Uterus (tissue), 3 donors: ENCODE measurements at regions not wholly inside any gene's neighbourhood (a gene's known extent, or its start where the extent isn't known, plus 50 kb on each side); places are given as distances from the start of the nearest gene placed in this dataset.

Source experiments
- DNase-seq, 2 donors: peaks; one replicate each; pipeline ENCODE4 v3.0.0-alpha.2; 2019 to 2020
- H3K27ac ChIP-seq, 2 donors: fragments of 200-600 bp; sonication (generic); 1 replicate in 1 of 2; 2 replicates in 1 of 2; pipeline ENCODE4 v1.5.1; 2016 to 2018
- H3K27me3 ChIP-seq, 2 donors: fragments of 200-600 bp; sonication (generic); one replicate each; pipeline ENCODE4 v1.5.1; 2018 to 2019; ENCODE audit warnings: control low read depth in 1 of 2
- H3K36me3 ChIP-seq, 2 donors: fragments of 200-600 bp; sonication (generic); one replicate each; pipeline ENCODE4 v1.5.1; 2019; ENCODE audit warnings: control low read depth in 1 of 2
- H3K4me1 ChIP-seq, 2 donors: fragments of 200-600 bp; sonication (generic); one replicate each; pipeline ENCODE4 v1.5.1; 2018 to 2019; ENCODE audit warnings: control low read depth in 1 of 2
- H3K4me3 ChIP-seq, 2 donors: fragments of 200-600 bp; sonication (generic); 1 replicate in 1 of 2; 2 replicates in 1 of 2; pipeline ENCODE4 v1.5.1; 2018 to 2019; ENCODE audit warnings: mild to moderate bottlenecking in 1 of 2
- H3K9me3 ChIP-seq, 2 donors: fragments of 200-600 bp; sonication (generic); one replicate each; pipeline ENCODE4 v1.5.1; 2019; ENCODE audit warnings: control low read depth in 1 of 2
- CTCF ChIP-seq, 4 experiments: fragments of 200-600 bp in 2 of 4; fragments of 450-650 bp in 2 of 4; sonication (generic) in 2 of 4; IDR thresholded peaks; one replicate each; pipeline ENCODE4 v1.5.1; 2016 to 2019; ENCODE audit warnings: antibody characterized with exemption in 4 of 4, mild to moderate bottlenecking in 2 of 4, moderate library complexity in 1 of 4
- POLR2A ChIP-seq, 2 donors: fragments of 450-650 bp; IDR thresholded peaks; one replicate each; pipeline ENCODE4 v1.6.1; 2016; ENCODE audit warnings: antibody characterized with exemption in 2 of 2, mild to moderate bottlenecking in 1 of 2, moderate library complexity in 1 of 2
- intact Hi-C: fragments of 100-400 bp; cut with DNase I; formaldehyde crosslinking; loops from one replicate; pipeline ENCODE4 v1.15.1; 2023; ENCODE audit warnings: low total_unique reads
- donor health status: DM: yes; HTN: yes; CAD: no.

GRCh38 chr11:79852176-79852575 is 411.3 kb upstream of the TENM4 start:
- Histone ChIP-seq H3K4me1 (no peaks in the 10 kb centered on the region), H3K27ac (no peak overlapping the region), H3K36me3 (no peaks in the 10 kb centered on the region), H3K9me3 (no peaks in the 10 kb centered on the region), H3K4me3 (no peak overlapping the region), H3K27me3 (no peaks in the 10 kb centered on the region)
- TF ChIP-seq CTCF (IDR thresholded peaks at IDR 0.05), result no peak
- TF ChIP-seq POLR2A (IDR thresholded peaks at IDR 0.05), result no peak
- DNase-seq, result no peak
- intact Hi-C loops, result no loop called here

GRCh38 chr11:79845002-79845709 is 404.3 kb upstream of the TENM4 start:
- intact Hi-C loops, result no loop called here
- no peak for TF ChIP-seq POLR2A (IDR thresholded peaks at IDR 0.05)
- no peak for TF ChIP-seq CTCF (IDR thresholded peaks at IDR 0.05)
- no peaks in the 10 kb centered on the region for H3K27me3 ChIP-seq
- no peak overlapping the region for H3K27ac ChIP-seq
- H3K36me3 ChIP-seq, result no peaks in the 10 kb centered on the region
- DNase-seq, result no peak
- H3K4me1 ChIP-seq, result no peaks in the 10 kb centered on the region
- H3K4me3 ChIP-seq, result no peak overlapping the region
- no peaks in the 10 kb centered on the region for H3K9me3 ChIP-seq

GRCh38 chr11:79834015-79834414 is 393.2 kb upstream of the TENM4 start:
- intact Hi-C loops, result no loop called here
- no peak overlapping the region for H3K4me3 ChIP-seq
- DNase-seq, result no peak
- H3K4me1 ChIP-seq, result no peaks in the 10 kb centered on the region
- no peaks in the 10 kb centered on the region for H3K9me3 ChIP-seq
- H3K36me3 ChIP-seq, result no peaks in the 10 kb centered on the region
- H3K27ac ChIP-seq, result no peak overlapping the region
- TF ChIP-seq CTCF (IDR thresholded peaks at IDR 0.05) (no peak), POLR2A (IDR thresholded peaks at IDR 0.05) (no peak)
- peaks cover 0 to 4% of the 10 kb centered on the region in 2 donors for H3K27me3 ChIP-seq

- no peaks in the 10 kb centered on the region for H3K4me1 ChIP-seq
- H3K27me3 ChIP-seq, result no peaks in the 10 kb centered on the region
- no peak overlapping the region for H3K4me3 ChIP-seq
- H3K36me3 ChIP-seq, result no peaks in the 10 kb centered on the region
- DNase-seq, result no peak
- intact Hi-C loops, result no loop called here
- no peak for TF ChIP-seq POLR2A (IDR thresholded peaks at IDR 0.05)
- no peak for TF ChIP-seq CTCF (IDR thresholded peaks at IDR 0.05)
- H3K27ac ChIP-seq, result no peak overlapping the region
- no peaks in the 10 kb centered on the region for H3K9me3 ChIP-seq
Observed at GRCh38 chr11:79830446-79830845, 389.6 kb upstream of the TENM4 start.

- intact Hi-C loops, result no loop called here
- TF ChIP-seq CTCF (IDR thresholded peaks at IDR 0.05) (no peak), POLR2A (IDR thresholded peaks at IDR 0.05) (no peak)
- Histone ChIP-seq H3K27ac (no peak overlapping the region), H3K9me3 (no peaks in the 10 kb centered on the region), H3K4me3 (no peak overlapping the region), H3K4me1 (no peaks in the 10 kb centered on the region), H3K27me3 (no peaks in the 10 kb centered on the region), H3K36me3 (no peaks in the 10 kb centered on the region)
- no peak for DNase-seq
Observed at GRCh38 chr11:79829891-79830290, 389.1 kb upstream of the TENM4 start.
